ENCODE measurements at regions not wholly inside any gene's neighbourhood (a gene's known extent, or its start where the extent isn't known, plus 50 kb on each side); places are given as distances from the start of the nearest gene placed in this dataset.
"Not testable (repeated sequence)": the region's sequence is repeated elsewhere in the genome, so short reads cannot be mapped to it uniquely, and the experiment has no call there.

DNA sequence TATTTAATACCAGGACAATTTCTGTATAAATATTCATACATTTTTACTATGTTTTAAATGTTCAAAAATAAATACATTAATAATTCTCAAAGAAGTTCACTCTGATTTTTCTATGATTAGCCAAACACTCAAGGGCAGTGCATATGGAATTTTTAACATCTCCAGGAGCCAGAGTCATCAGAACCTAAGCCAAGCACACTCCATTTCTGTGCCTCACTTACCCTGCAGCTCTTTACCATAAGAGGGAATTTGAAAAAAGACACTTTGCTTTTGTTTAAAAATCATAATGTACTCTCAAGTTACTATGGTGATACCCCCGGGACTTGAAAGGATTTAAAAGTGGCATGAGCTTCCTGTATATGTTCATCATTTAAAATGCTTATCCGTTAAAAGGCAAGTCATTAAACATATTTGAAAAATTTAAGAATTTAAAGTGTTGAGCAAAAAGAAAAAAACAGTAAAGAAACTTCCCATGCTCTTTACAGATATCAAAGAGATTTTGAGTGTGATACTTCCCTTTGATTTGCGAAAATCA is 747.4 kb upstream of the NECTIN3 start:
- TF ChIP-seq, protein P1, sequence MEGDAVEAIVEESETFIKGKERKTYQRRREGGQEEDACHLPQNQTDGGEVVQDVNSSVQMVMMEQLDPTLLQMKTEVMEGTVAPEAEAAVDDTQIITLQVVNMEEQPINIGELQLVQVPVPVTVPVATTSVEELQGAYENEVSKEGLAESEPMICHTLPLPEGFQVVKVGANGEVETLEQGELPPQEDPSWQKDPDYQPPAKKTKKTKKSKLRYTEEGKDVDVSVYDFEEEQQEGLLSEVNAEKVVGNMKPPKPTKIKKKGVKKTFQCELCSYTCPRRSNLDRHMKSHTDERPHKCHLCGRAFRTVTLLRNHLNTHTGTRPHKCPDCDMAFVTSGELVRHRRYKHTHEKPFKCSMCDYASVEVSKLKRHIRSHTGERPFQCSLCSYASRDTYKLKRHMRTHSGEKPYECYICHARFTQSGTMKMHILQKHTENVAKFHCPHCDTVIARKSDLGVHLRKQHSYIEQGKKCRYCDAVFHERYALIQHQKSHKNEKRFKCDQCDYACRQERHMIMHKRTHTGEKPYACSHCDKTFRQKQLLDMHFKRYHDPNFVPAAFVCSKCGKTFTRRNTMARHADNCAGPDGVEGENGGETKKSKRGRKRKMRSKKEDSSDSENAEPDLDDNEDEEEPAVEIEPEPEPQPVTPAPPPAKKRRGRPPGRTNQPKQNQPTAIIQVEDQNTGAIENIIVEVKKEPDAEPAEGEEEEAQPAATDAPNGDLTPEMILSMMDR (IDR thresholded peaks at IDR 0.05; ENCODE audit: unreplicated experiment), result no peak
- H3K27me3 Mint-ChIP-seq (ENCODE audit: low read depth), result no peaks in the 10 kb centered on the region
- H3K9me3 Mint-ChIP-seq, result peaks cover 4% of the 10 kb centered on the region
- peaks cover 11% of the 10 kb centered on the region for H3K4me1 Mint-ChIP-seq
- H3K4me3 Mint-ChIP-seq, result no peak overlapping the region
- H3K36me3 Mint-ChIP-seq, result no peaks in the 10 kb centered on the region
- DNase-seq (ENCODE audit: low spot score in 2 of 2, unreplicated experiment in 2 of 2), result no peak
- H3K27ac Mint-ChIP-seq, result no peak overlapping the region

DNA sequence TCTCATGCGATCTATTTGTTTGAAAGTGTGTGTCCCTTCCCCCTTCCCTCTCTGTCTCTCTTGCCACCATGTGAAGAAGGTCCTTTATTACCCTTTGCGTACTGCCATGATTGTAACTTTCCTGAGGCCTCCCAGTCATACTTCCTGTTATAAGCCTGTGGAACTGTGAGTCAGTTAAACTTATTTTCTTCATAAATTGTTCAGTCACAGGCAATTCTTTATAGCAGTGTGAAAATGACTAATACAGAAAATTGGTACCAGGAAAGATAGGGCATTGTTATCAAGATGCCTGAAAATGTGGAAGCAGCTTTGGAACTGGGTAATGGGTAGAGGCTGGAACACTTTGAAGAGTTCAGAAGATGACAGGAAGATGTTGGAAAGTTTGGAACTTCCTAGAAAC is 743.7 kb upstream of the NECTIN3 start:
- H3K4me1 Mint-ChIP-seq, result peaks cover 11% of the 10 kb centered on the region
- H3K36me3 Mint-ChIP-seq, result no peaks in the 10 kb centered on the region
- peaks cover 29% of the 10 kb centered on the region for H3K9me3 Mint-ChIP-seq
- no peak overlapping the region for H3K4me3 Mint-ChIP-seq
- TF ChIP-seq, protein P1 (IDR thresholded peaks at IDR 0.05; ENCODE audit: unreplicated experiment), result no peak
- no peak for DNase-seq (ENCODE audit: low spot score in 2 of 2, unreplicated experiment in 2 of 2)
- H3K27ac Mint-ChIP-seq, result no peak overlapping the region
- H3K27me3 Mint-ChIP-seq (ENCODE audit: low read depth), result no peaks in the 10 kb centered on the region

DNA sequence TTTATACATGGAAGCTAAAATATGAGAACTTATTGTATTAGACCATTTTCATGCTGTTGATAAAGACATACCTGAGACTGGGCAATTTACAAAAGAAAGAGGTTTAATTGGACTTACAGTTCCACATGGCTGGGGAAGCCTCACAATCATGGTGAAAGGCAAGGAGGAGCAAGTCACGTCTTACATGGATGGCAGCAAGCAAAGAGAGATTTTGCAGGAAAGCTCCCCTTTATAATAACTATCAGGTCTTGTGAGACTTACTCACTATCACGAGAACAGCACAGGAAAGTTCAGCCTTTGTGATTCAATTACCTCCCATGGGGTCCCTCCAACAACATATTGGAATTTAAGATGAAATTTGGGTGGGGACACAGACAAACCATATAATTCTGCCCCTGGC is 740.1 kb upstream of the NECTIN3 start:
- peaks cover 47% of the 10 kb centered on the region for H3K9me3 Mint-ChIP-seq
- H3K36me3 Mint-ChIP-seq; H3K27ac Mint-ChIP-seq; H3K4me3 Mint-ChIP-seq; H3K27me3 Mint-ChIP-seq (ENCODE audit: low read depth); DNase-seq (ENCODE audit: low spot score in 2 of 2, unreplicated experiment in 2 of 2); H3K4me1 Mint-ChIP-seq: not testable (repeated sequence)

DNA sequence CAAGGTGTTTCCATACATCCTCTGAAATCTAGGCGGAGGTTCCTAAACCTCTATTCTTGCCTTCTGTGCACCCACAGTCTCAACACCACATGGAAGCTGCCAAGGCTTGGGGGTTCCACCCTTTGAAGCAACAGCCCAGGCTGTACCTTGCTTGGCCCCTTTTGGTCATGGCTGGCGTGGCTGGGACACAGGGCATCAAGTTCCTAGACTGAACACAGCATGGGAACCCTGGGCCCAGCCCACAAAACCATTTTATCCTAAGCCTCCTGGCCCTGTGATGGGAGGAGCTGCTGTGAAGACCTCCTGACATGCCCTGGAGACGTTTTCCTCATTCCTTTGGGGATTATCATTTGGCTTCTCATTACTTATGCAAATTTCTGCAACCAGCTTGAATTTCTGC is 739.0 kb upstream of the NECTIN3 start:
- Mint-ChIP-seq H3K36me3 (peaks cover 15% of the 10 kb centered on the region), H3K27me3 (ENCODE audit: low read depth) (no peaks in the 10 kb centered on the region), H3K4me1 (no peaks in the 10 kb centered on the region), H3K9me3 (peaks cover 57% of the 10 kb centered on the region), H3K27ac (no peak overlapping the region), H3K4me3 (no peak overlapping the region)
- TF ChIP-seq, protein P1 (IDR thresholded peaks at IDR 0.05; ENCODE audit: unreplicated experiment), result no peak
- no peak for DNase-seq (ENCODE audit: low spot score in 2 of 2, unreplicated experiment in 2 of 2)

DNA sequence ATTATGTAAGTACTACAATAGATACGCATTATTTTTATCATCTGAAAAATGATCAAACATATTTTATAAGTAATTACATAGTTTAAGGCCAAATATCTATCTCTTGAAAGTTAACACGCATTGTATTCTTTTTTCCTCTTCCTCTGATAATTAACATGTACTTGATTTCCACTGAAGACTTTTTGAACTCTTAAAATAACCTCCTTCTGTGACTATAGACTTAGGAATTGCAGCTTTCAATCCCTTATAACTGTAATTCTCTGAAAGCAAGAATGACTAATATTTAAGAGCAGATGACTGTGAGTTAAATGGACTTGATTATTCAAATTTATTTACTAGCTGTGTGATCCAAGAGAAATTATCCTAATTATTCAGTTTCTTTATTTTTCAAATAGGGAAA is 730.6 kb upstream of the NECTIN3 start:
- H3K9me3 Mint-ChIP-seq, result peaks cover 19% of the 10 kb centered on the region
- DNase-seq (ENCODE audit: low spot score in 2 of 2, unreplicated experiment in 2 of 2), result no peak
- H3K4me1 Mint-ChIP-seq, result peaks cover 16% of the 10 kb centered on the region
- H3K36me3 Mint-ChIP-seq, result peaks cover 7% of the 10 kb centered on the region
- no peak overlapping the region for H3K4me3 Mint-ChIP-seq
- TF ChIP-seq, protein P1 (IDR thresholded peaks at IDR 0.05; ENCODE audit: unreplicated experiment), result no peak
- no peaks in the 10 kb centered on the region for H3K27me3 Mint-ChIP-seq (ENCODE audit: low read depth)
- H3K27ac Mint-ChIP-seq, result no peak overlapping the region

DNA sequence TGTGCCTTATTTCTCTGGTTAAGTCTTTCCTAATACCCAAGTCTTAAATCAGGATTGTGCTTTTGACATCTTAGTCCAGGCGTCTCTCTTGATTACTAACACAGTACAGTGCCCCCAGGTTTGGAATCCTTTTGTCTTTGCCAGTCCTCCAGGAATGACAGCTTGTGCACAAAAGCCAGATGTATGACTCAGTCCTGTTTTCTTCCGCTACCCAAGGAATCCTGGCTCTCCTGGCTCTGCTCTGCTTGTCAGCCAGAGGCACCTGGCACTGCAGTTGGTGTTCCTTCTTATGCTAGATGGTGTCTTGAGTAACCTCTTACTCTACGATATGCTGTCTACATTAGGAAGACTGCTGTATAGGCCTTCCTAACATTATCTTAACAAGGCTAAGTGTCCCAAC is 728.2 kb upstream of the NECTIN3 start:
- Mint-ChIP-seq H3K27ac (no peak overlapping the region), H3K36me3 (peaks cover 2% of the 10 kb centered on the region), H3K9me3 (peaks cover 3% of the 10 kb centered on the region), H3K4me1 (peaks cover 16% of the 10 kb centered on the region), H3K27me3 (ENCODE audit: low read depth) (no peaks in the 10 kb centered on the region), H3K4me3 (no peak overlapping the region)
- TF ChIP-seq, protein P1 (IDR thresholded peaks at IDR 0.05; ENCODE audit: unreplicated experiment), result no peak
- no peak for DNase-seq (ENCODE audit: low spot score in 2 of 2, unreplicated experiment in 2 of 2)
